IPS DF 4.7 (cell line): ENCODE measurements at regions not wholly inside any gene's neighbourhood (a gene's known extent, or its start where the extent isn't known, plus 50 kb on each side); places are given as distances from the start of the nearest gene placed in this dataset.

Source experiments
- DNase-seq: peaks from one replicate; pipeline ENCODE4 v3.0.0-alpha.2; 2013; ENCODE audit warnings: low spot score; ENCODE audit errors: extremely low read depth

- DNase-seq: no peak
Measured at GRCh38 chr16:17817260-17817659, 346.5 kb upstream of the XYLT1 start.

- DNase-seq: no peak
Measured at GRCh38 chr16:17812771-17813170, 342.0 kb upstream of the XYLT1 start.

- no peak for DNase-seq
Measured at GRCh38 chr16:17804857-17805256, 334.1 kb upstream of the XYLT1 start.

GRCh38 chr16:17803625-17804410 is 333.1 kb upstream of the XYLT1 start:
- no peak for DNase-seq

GRCh38 chr16:17802571-17802970 is 331.8 kb upstream of the XYLT1 start:
- no peak for DNase-seq

- no peak for DNase-seq
Measured at GRCh38 chr16:17801068-17801467, 330.3 kb upstream of the XYLT1 start.

- DNase-seq: no peak
Measured at GRCh38 chr16:17798716-17799115, 328.0 kb upstream of the XYLT1 start.

GRCh38 chr16:17793354-17793753 is 322.6 kb upstream of the XYLT1 start:
- DNase-seq: no peak

GRCh38 chr16:17784073-17784472 is 313.3 kb upstream of the XYLT1 start:
- no peak for DNase-seq

- DNase-seq: no peak
Measured at GRCh38 chr16:17780181-17780580, 309.4 kb upstream of the XYLT1 start.

- DNase-seq: no peak
Measured at GRCh38 chr16:17777408-17777863, 306.7 kb upstream of the XYLT1 start.

GRCh38 chr16:17776888-17777287 is 306.1 kb upstream of the XYLT1 start:
- DNase-seq: no peak

GRCh38 chr16:17776465-17776864 is 305.7 kb upstream of the XYLT1 start:
- no peak for DNase-seq

GRCh38 chr16:17775061-17775460 is 304.3 kb upstream of the XYLT1 start:
- DNase-seq: no peak

- no peak for DNase-seq
Measured at GRCh38 chr16:17773698-17774101, 302.9 kb upstream of the XYLT1 start.

- no peak for DNase-seq
Measured at GRCh38 chr16:17770104-17770503, 299.3 kb upstream of the XYLT1 start.

GRCh38 chr16:17769065-17769464 is 298.3 kb upstream of the XYLT1 start:
- no peak for DNase-seq

- no peak for DNase-seq
Measured at GRCh38 chr16:17768257-17768656, 297.5 kb upstream of the XYLT1 start.

- DNase-seq: no peak
Measured at GRCh38 chr16:17766012-17766411, 295.3 kb upstream of the XYLT1 start.

- DNase-seq: no peak
Measured at GRCh38 chr16:17759451-17760390, 289.0 kb upstream of the XYLT1 start.

GRCh38 chr16:17757808-17758207 is 287.0 kb upstream of the XYLT1 start:
- DNase-seq: peak; percentile 85

GRCh38 chr16:17755158-17755557 is 284.4 kb upstream of the XYLT1 start:
- DNase-seq: no peak
